ENCODE measurements at regions not wholly inside any gene's neighbourhood (a gene's known extent, or its start where the extent isn't known, plus 50 kb on each side); places are given as distances from the start of the nearest gene placed in this dataset.

DNA sequence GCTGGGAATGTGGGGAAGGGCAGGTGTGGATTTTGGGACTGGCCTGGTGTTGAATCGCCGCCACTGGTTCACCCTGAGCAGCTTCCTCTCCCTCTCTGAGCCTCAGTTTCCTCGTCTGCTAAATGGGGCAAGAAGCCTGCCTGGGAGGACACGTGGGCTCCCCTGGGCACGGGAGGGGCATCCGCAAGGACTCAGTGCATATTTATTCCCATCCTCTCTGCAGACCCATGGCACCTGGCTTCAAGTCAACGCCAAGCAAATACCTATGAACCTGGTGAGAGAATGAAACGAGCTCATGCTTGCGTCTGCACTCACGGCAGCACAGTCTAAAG is 234.4 kb downstream of the PTPRU start:
- Histone ChIP-seq H4K20me1 (ENCODE audit: insufficient read depth, low read length, poor library complexity, severe bottlenecking) (no peaks in the 10 kb centered on the region), H3K9me2 (replicated peaks; ENCODE audit: low read depth, low read length) (no peaks in the 10 kb centered on the region), H3K27me3 (ENCODE audit: insufficient read depth, low read length, poor library complexity, severe bottlenecking) (no peaks in the 10 kb centered on the region), H3K9ac (ENCODE audit: low read depth, low read length, poor library complexity, severe bottlenecking) (no peak overlapping the region), H3K79me2 (ENCODE audit: insufficient read depth, low read length) (no peaks in the 10 kb centered on the region), H3K4me1 (ENCODE audit: insufficient read depth, low read length, poor library complexity, severe bottlenecking) (no peaks in the 10 kb centered on the region), H3K4me2 (ENCODE audit: low read depth, low read length, poor library complexity, severe bottlenecking) (no peak overlapping the region), H2AFZ (ENCODE audit: low read length) (no peak overlapping the region), H3F3A (ENCODE audit: low read depth) (no peaks in the 10 kb centered on the region), H3K4me3 (ENCODE audit: low read length, poor library complexity, severe bottlenecking) (no peak overlapping the region), H3K9me3 (ENCODE audit: insufficient read depth, low read depth, low read length) (peaks cover 3% of the 10 kb centered on the region; the same call in 1 of the 2 replicates), H3K36me3 (ENCODE audit: insufficient read depth, low read length) (no peaks in the 10 kb centered on the region)
- no peak for TF ChIP-seq EZH2phosphoT487 (IDR thresholded peaks at IDR 0.05; ENCODE audit: borderline replicate concordance)
- TF ChIP-seq, protein P1, sequence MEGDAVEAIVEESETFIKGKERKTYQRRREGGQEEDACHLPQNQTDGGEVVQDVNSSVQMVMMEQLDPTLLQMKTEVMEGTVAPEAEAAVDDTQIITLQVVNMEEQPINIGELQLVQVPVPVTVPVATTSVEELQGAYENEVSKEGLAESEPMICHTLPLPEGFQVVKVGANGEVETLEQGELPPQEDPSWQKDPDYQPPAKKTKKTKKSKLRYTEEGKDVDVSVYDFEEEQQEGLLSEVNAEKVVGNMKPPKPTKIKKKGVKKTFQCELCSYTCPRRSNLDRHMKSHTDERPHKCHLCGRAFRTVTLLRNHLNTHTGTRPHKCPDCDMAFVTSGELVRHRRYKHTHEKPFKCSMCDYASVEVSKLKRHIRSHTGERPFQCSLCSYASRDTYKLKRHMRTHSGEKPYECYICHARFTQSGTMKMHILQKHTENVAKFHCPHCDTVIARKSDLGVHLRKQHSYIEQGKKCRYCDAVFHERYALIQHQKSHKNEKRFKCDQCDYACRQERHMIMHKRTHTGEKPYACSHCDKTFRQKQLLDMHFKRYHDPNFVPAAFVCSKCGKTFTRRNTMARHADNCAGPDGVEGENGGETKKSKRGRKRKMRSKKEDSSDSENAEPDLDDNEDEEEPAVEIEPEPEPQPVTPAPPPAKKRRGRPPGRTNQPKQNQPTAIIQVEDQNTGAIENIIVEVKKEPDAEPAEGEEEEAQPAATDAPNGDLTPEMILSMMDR (conservative IDR thresholded peaks at IDR 0.05; ENCODE audit: low read length) = no peak

DNA sequence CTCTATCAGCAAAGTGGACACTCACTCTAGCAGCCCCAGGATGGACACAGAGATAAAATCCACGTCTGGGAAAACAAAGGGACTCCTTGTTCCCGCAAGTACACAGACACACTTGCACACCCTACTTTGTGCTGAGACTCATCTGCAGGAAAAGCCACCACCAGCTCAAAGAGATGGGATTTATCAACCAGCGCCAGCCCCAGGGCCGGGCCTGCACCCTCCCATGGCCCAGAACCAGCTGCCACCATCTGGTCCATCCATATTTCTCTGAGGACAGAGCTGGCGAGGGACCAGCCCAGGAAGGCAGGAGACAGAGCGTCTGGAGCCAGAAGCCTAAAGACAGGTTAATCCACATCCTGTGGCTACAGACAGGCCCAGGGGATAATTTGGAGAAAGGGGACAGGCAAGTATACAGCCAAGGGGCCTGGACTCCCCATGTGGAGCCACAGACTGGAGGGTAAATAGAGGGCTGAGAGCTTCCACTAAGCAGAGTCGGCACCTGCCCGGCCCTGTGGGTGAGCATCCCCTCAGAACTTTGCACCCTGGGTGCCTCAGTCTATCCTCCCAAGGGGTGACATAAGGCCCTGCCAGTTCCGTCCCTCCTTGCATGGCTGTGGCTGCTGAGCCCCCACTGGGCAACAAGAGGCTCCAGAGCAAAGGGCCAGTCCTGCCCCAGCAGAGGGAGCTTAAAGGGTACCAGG is 233.9 kb downstream of the PTPRU start:
- Histone ChIP-seq H3K4me2 (ENCODE audit: low read depth, low read length, poor library complexity, severe bottlenecking) (no peak overlapping the region), H3K4me1 (ENCODE audit: insufficient read depth, low read length, poor library complexity, severe bottlenecking) (no peaks in the 10 kb centered on the region), H3K79me2 (ENCODE audit: insufficient read depth, low read length) (no peaks in the 10 kb centered on the region), H3K27me3 (ENCODE audit: insufficient read depth, low read length, poor library complexity, severe bottlenecking) (no peaks in the 10 kb centered on the region), H3F3A (ENCODE audit: low read depth) (no peaks in the 10 kb centered on the region), H2AFZ (ENCODE audit: low read length) (no peak overlapping the region), H4K20me1 (ENCODE audit: insufficient read depth, low read length, poor library complexity, severe bottlenecking) (no peaks in the 10 kb centered on the region), H3K9me2 (replicated peaks; ENCODE audit: low read depth, low read length) (no peaks in the 10 kb centered on the region), H3K9me3 (ENCODE audit: insufficient read depth, low read depth, low read length) (peaks cover 3% of the 10 kb centered on the region; the same call in 1 of the 2 replicates), H3K4me3 (ENCODE audit: low read length, poor library complexity, severe bottlenecking) (no peak overlapping the region), H3K36me3 (ENCODE audit: insufficient read depth, low read length) (no peaks in the 10 kb centered on the region), H3K9ac (ENCODE audit: low read depth, low read length, poor library complexity, severe bottlenecking) (no peak overlapping the region)
- TF ChIP-seq, protein P1 (conservative IDR thresholded peaks at IDR 0.05; ENCODE audit: low read length) = no peak
- TF ChIP-seq EZH2phosphoT487 (IDR thresholded peaks at IDR 0.05; ENCODE audit: borderline replicate concordance) = no peak

DNA sequence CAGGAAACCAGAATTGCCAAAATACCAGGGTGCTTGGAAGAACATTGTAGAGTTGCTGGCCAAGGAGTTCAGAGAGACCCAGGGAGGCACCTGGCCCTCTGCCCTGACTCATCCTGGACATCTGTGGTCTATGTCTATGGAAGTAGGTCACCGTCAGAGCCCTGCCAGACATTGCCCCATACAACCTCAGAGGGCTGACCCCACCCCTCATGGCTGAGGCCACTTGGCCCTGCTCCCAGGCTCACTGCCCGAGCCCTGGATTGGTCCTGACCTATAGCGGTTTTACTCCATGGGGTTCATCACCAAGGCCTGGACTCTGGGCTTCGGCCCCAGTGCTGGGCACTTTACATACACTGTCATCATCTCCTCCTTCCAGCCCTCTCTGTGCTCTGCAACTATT is 233.1 kb downstream of the PTPRU start:
- H3K36me3 ChIP-seq (ENCODE audit: insufficient read depth, low read length) = no peaks in the 10 kb centered on the region
- no peaks in the 10 kb centered on the region for H3K4me1 ChIP-seq (ENCODE audit: insufficient read depth, low read length, poor library complexity, severe bottlenecking)
- H2AFZ ChIP-seq (ENCODE audit: low read length) = no peak overlapping the region
- no peaks in the 10 kb centered on the region for H3K9me2 ChIP-seq (replicated peaks; ENCODE audit: low read depth, low read length)
- no peaks in the 10 kb centered on the region for H3K79me2 ChIP-seq (ENCODE audit: insufficient read depth, low read length)
- no peak overlapping the region for H3K4me2 ChIP-seq (ENCODE audit: low read depth, low read length, poor library complexity, severe bottlenecking)
- TF ChIP-seq, protein P1 (conservative IDR thresholded peaks at IDR 0.05; ENCODE audit: low read length) = no peak
- no peak for TF ChIP-seq EZH2phosphoT487 (IDR thresholded peaks at IDR 0.05; ENCODE audit: borderline replicate concordance)
- H3K27me3 ChIP-seq (ENCODE audit: insufficient read depth, low read length, poor library complexity, severe bottlenecking) = no peaks in the 10 kb centered on the region
- no peak overlapping the region for H3K9ac ChIP-seq (ENCODE audit: low read depth, low read length, poor library complexity, severe bottlenecking)
- H3K4me3 ChIP-seq (ENCODE audit: low read length, poor library complexity, severe bottlenecking) = no peak overlapping the region
- H4K20me1 ChIP-seq (ENCODE audit: insufficient read depth, low read length, poor library complexity, severe bottlenecking) = no peaks in the 10 kb centered on the region
- H3K9me3 ChIP-seq (ENCODE audit: insufficient read depth, low read depth, low read length) = peaks cover 3% of the 10 kb centered on the region; the same call in 1 of the 2 replicates
- no peaks in the 10 kb centered on the region for H3F3A ChIP-seq (ENCODE audit: low read depth)
